HG02678 (cell line): ENCODE measurements at regions not wholly inside any gene's neighbourhood (a gene's known extent, or its start where the extent isn't known, plus 50 kb on each side); places are given as distances from the start of the nearest gene placed in this dataset.
A peak's percentile ranks its signal among the peaks of the same experiment; 100 is the strongest.
"Not testable (repeated sequence)": the region's sequence is repeated elsewhere in the genome, so short reads cannot be mapped to it uniquely, and the experiment has no call there.

Source experiments
- ATAC-seq: cut with Tn5 transposase; IDR thresholded peaks from one replicate; pipeline ENCODE4 v1.9.1; 2021; ENCODE audit warnings: mild to moderate bottlenecking, moderate library complexity; ENCODE audit not compliant: unreplicated experiment

GRCh38 chr3:194032828-194033435, 103.0 kb upstream of the HES1 start:
- no peak for ATAC-seq

GRCh38 chr3:194034346-194035336, 101.3 kb upstream of the HES1 start:
- no peak for ATAC-seq

GRCh38 chr3:194035406-194036138, 100.4 kb upstream of the HES1 start:
- ATAC-seq = no peak

- no peak for ATAC-seq
These were observed 99.1 kb upstream of the HES1 start for GRCh38 chr3:194036842-194037241.

DNA sequence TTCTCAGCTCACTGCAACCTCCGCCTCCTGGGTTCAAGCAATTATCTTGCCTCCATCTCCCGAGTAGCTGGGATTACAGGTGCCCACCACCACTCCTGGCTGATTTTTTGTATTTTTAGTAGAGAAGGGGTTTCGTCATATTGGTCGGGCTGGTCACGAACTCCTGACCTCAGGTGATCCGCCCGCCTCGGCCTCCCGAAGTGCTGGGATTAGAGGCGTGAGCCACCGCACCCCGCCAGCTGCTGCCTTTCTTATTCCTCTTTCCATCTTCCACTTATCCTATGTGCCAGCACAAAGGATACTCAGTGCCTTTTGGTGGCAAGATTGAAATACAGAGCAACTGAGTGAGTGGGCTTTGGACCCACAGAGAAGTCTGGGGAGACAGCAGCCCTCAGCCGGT, 97.6 kb upstream of the HES1 start:
- not testable (repeated sequence) for ATAC-seq

- ATAC-seq = no peak
These were observed 97.0 kb upstream of the HES1 start for GRCh38 chr3:194038960-194039359.

DNA sequence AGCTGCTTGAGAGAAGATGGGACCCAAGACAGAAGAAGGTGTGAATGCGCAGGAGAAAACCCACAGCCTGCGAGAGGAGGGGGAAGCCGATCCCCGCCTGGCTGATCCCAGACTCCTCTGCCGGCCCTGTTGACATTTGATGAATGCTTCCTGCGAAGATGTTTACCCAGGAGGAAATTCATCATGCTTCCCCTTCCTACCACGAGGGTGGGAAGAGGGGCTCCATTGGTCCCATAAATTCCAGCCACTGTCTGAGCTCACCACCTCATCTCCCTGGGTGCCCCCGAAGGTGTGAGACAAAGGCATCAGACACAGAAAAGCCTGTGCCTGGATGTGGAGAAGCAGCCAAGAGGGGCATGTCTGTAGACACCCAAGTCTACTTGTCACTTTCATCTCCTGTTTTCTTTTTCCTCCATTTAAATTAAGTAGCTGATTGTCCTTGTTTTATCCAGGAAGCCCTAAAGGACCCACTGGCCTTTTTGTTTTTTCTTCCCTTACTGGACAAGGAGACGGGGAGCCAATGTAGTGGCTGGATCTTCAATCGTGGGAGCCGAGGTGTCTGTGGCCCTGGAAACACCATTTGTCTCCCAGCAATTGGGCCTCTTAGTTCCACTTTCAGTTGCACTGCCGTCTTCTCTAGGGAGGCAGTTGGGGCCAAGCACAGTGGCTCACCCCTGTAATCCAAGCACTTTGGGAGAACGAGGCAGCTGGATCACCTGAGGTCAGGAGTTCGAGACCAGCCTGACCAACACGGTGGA, 95.3 kb upstream of the HES1 start:
- no peak for ATAC-seq

DNA sequence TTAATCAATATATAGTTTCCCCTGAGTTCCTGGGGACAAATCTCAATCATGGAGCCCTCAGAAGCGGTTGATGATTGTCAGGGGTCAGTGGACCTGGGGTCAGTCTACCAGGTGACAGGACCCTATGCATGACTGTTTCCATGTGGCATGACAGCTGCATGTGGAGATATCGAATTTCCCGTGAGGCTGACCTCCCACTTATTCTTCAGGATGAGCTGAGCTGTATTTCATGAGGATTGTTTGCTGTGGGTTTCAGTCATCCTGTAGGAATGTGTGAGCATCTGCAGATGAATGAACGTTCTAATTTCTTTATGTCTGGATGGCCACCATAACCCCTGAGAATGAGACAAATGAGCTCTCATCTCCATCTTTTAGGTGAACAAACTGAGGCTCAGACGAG, 93.0 kb upstream of the HES1 start:
- ATAC-seq = no peak

DNA sequence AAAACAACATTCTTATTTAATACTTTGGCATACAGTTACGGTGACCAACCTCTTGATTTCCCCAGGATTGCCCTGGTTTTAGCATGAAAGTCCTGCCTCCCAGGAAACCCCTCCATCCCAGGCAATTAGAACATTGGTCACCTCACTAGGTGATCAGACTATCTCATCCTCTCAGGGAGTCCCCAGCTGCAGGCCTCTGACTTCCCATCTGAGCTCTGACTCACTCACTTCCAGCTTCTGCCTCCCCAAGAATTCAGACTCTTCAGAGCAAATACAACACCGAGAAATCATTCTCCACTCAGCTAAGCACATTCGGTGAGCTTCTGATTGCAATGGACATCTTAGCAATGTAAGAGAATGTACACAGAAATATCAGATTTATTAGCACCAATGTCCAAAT, 92.4 kb upstream of the HES1 start:
- no peak for ATAC-seq

- ATAC-seq = peak; percentile 63
These were observed 90.7 kb upstream of the HES1 start for GRCh38 chr3:194045289-194045688.

- ATAC-seq = no peak
These were observed 90.0 kb upstream of the HES1 start for GRCh38 chr3:194045919-194046318.

- no peak for ATAC-seq
These were observed 89.4 kb upstream of the HES1 start for GRCh38 chr3:194046531-194046930.

GRCh38 chr3:194046995-194047645, 88.8 kb upstream of the HES1 start:
- no peak for ATAC-seq

GRCh38 chr3:194049394-194049793, 86.6 kb upstream of the HES1 start:
- no peak for ATAC-seq

DNA sequence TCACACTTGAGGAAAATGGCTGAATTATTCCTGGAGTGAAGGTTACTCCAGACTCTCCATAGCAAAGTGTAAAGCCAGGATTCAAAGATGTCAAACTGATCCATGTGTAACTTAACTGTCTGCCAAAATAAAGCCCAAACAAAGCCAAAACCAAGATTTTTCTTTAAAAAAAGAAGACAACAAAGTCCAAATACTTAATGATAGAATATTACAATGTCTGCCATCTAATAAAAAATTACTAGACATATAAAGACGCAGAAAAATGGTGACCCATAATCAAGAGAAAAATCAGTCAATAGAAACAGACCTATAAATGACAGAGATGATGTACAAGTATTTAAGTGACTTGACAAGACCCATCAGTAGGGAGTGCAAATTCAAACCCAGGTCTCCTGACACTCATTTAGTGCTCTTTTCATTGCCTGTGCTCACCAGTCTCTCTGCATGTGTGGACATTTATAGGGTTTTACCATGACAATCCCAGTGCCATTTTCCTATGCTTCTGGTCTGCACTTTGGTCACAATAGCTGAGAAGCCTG, 85.1 kb upstream of the HES1 start:
- no peak for ATAC-seq

- no peak for ATAC-seq
These were observed 84.4 kb upstream of the HES1 start for GRCh38 chr3:194051366-194052149.

DNA sequence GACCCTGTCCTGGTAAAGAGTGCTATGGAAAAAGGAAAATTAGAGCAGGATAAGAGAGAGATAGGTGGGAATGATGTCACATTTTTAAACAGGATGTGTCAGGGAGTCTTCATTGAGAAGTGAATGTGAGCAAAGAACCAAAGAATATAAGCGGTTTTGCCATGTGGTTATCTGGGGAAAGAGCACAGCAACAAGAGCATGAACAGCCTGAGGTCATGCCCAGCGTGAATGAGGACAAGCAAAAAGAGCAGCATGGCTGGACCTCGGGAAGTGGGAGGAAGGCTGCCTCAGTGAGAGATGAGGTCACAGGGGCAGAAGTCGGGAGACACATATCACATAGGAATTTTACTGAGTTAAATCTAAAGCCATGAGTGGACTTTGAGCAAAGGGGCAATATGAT, 82.8 kb upstream of the HES1 start:
- no peak for ATAC-seq

DNA sequence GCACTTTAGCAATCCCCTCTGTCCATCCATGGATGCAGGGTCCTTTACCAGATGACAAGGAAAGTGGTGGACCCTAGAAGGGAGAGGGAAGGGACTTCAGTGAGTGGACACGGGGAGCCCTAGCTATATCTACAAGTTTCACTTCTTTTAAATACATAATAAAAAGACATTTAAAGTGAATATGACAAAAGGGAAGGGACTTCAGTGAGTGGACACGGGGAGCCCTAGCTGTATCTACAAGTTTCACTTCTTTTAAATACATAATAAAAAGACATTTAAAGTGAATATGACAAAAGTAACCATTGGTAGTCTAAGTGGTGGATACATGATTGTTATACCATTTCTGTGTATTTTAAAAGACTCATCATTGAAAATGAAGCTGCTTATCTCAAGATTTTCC, 81.9 kb upstream of the HES1 start:
- ATAC-seq = no peak

DNA sequence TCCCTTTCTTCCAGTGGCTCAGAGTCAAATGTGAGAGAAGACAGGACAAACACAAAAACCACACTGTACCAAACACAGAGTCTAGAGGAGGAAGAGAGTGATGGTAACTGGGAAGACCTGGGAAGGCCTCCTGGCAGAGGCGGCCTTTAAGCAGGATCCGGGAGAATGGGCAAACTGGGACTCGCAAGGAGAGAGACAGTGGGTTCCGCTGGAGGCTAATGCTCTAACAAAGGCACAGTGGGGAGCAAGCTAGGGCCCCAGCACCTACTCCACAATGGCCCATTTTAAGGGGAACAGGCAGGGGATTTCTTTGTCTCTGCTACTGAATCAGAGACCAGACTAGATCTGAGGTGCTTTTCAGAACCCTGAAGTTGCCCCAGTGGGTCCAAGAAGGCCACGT, 81.4 kb upstream of the HES1 start:
- ATAC-seq = no peak
